Naive B cell (primary cell): ENCODE measurements at regions not wholly inside any gene's neighbourhood (a gene's known extent, or its start where the extent isn't known, plus 50 kb on each side); places are given as distances from the start of the nearest gene placed in this dataset.

ENCODE experiments used
- ATAC-seq, 2 donors: fragments of 150-1000 bp; cut with Tn5 transposase; 2 replicates each; pipeline ENCODE4 v1.10.0; 2021; ENCODE audit warnings: low read depth in 2 of 2, mild to moderate bottlenecking in 2 of 2, moderate library complexity in 2 of 2
- DNase-seq: peaks from one replicate; pipeline ENCODE4 v3.0.0; 2022
- H3K27ac Mint-ChIP-seq, 6 donors: one replicate each; pipeline ENCODE4 v1.8.0; 2020 to 2022; ENCODE audit warnings: mild to moderate bottlenecking in 6 of 6, mixed read lengths in 6 of 6, moderate library complexity in 5 of 6, inconsistent platforms in 2 of 6
- H3K27me3 Mint-ChIP-seq, 3 donors: one replicate each; pipeline ENCODE4 v1.8.0; 2021 to 2022; ENCODE audit warnings: mixed read lengths in 3 of 3, mild to moderate bottlenecking in 1 of 3
- H3K36me3 Mint-ChIP-seq, 2 donors: one replicate each; pipeline ENCODE4 v1.8.0; 2020 to 2022; ENCODE audit warnings: mixed read lengths in 2 of 2, inconsistent platforms in 1 of 2, mild to moderate bottlenecking in 1 of 2
- H3K4me1 Mint-ChIP-seq, 3 donors: one replicate each; pipeline ENCODE4 v1.8.0; 2020 to 2022; ENCODE audit warnings: mixed read lengths in 3 of 3, inconsistent platforms in 1 of 3, mild to moderate bottlenecking in 1 of 3, moderate library complexity in 1 of 3
- H3K4me3 Mint-ChIP-seq, 8 donors: one replicate each; pipeline ENCODE4 v1.8.0; 2020 to 2022; ENCODE audit warnings: mild to moderate bottlenecking in 8 of 8, mixed read lengths in 8 of 8, moderate library complexity in 8 of 8, inconsistent platforms in 2 of 8
- H3K9me3 Mint-ChIP-seq, 7 donors: one replicate each; pipeline ENCODE4 v1.8.0; 2020 to 2022; ENCODE audit warnings: mixed read lengths in 7 of 7, mild to moderate bottlenecking in 5 of 7, inconsistent platforms in 2 of 7, moderate library complexity in 1 of 7

- Mint-ChIP-seq H3K9me3 (peaks cover 0 to 3% (median 0%) of the 10 kb centered on the region in 7 donors), H3K27ac (no peak overlapping the region), H3K27me3 (peaks cover 0 to 9% (median 0%) of the 10 kb centered on the region in 3 donors), H3K36me3 (no peaks in the 10 kb centered on the region), H3K4me1 (peaks cover 6 to 11% (median 7%) of the 10 kb centered on the region in 3 donors), H3K4me3 (no peak overlapping the region)
- DNase-seq (no peak), ATAC-seq (no peak)
These were observed 114.6 kb upstream of the CNTNAP2 start for GRCh38 chr7:146002008-146002407.

DNA sequence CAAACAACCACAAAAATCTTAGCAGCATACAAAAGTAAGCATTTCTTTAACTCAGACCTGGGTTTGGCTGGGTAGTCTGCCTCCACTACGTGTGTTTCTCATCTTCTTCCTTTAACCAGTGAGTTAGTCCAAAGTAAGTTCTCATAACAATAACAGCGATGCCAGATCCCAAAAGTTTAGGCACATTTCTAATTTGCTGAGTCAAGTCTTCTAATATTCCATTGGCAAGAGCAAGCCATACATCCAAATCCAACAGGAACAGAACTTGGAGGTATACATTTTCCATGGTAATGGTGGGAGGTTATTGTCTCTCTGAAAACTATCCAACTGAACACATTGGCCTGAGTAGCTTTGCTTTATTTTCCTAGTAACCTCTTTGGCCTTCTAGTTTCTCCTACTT, 115.7 kb upstream of the CNTNAP2 start:
- no peak for DNase-seq
- Mint-ChIP-seq H3K4me3 (no peak overlapping the region), H3K36me3 (no peaks in the 10 kb centered on the region), H3K27me3 (peaks cover 0 to 9% (median 0%) of the 10 kb centered on the region in 3 donors), H3K4me1 (peaks cover 6 to 11% (median 7%) of the 10 kb centered on the region in 3 donors), H3K27ac (no peak overlapping the region), H3K9me3 (peaks cover 0 to 3% (median 0%) of the 10 kb centered on the region in 7 donors)
- no peak for ATAC-seq

GRCh38 chr7:145989469-145989868, 127.1 kb upstream of the CNTNAP2 start:
- Mint-ChIP-seq H3K9me3 (peaks cover 0 to 9% (median 0%) of the 10 kb centered on the region in 7 donors), H3K36me3 (no peaks in the 10 kb centered on the region), H3K27ac (no peak overlapping the region), H3K4me3 (no peak overlapping the region), H3K4me1 (no peaks in the 10 kb centered on the region), H3K27me3 (no peaks in the 10 kb centered on the region)
- DNase-seq (no peak), ATAC-seq (no peak)

GRCh38 chr7:145986248-145986874, 130.2 kb upstream of the CNTNAP2 start:
- no peaks in the 10 kb centered on the region for H3K36me3 Mint-ChIP-seq
- no peak overlapping the region for H3K27ac Mint-ChIP-seq
- peaks cover 0 to 9% (median 0%) of the 10 kb centered on the region in 7 donors for H3K9me3 Mint-ChIP-seq
- DNase-seq, result no peak
- ATAC-seq, result no peak
- H3K27me3 Mint-ChIP-seq, result no peaks in the 10 kb centered on the region
- no peak overlapping the region for H3K4me3 Mint-ChIP-seq
- no peaks in the 10 kb centered on the region for H3K4me1 Mint-ChIP-seq

GRCh38 chr7:145978769-145979168, 137.8 kb upstream of the CNTNAP2 start:
- H3K27ac Mint-ChIP-seq, result no peak overlapping the region
- H3K27me3 Mint-ChIP-seq, result no peaks in the 10 kb centered on the region
- DNase-seq, result no peak
- H3K4me3 Mint-ChIP-seq, result no peak overlapping the region
- no peak for ATAC-seq
- H3K4me1 Mint-ChIP-seq, result no peaks in the 10 kb centered on the region
- no peaks in the 10 kb centered on the region for H3K36me3 Mint-ChIP-seq
- H3K9me3 Mint-ChIP-seq, result peaks cover 0 to 4% (median 2%) of the 10 kb centered on the region in 7 donors

DNA sequence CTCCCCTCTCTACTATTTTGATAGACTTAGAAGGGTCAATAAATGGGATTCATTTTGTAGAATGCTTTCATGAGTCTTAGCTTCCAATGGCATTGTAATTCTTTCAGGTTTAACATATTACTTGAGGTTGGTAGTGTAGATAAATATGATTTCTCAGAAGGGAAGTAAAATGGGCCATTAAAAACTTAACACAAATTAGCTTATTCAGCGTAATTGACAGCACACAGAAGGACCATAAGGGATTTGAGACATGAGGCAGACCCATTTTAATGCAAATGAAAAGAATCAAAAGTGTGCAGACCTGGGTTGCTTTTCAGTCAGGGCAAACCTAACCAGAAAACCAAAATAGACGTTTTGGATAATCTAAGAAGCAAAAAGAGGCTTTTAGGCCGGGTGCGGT, 156.6 kb upstream of the CNTNAP2 start:
- Mint-ChIP-seq H3K9me3 (peaks cover 0 to 7% (median 2%) of the 10 kb centered on the region in 7 donors), H3K27ac (no peak overlapping the region), H3K4me1 (no peaks in the 10 kb centered on the region), H3K4me3 (no peak overlapping the region), H3K27me3 (no peaks in the 10 kb centered on the region), H3K36me3 (no peaks in the 10 kb centered on the region)
- ATAC-seq (no peak), DNase-seq (no peak)

GRCh38 chr7:145957160-145957890, 159.3 kb upstream of the CNTNAP2 start:
- no peak overlapping the region for H3K27ac Mint-ChIP-seq
- DNase-seq, result no peak
- H3K9me3 Mint-ChIP-seq, result peaks cover 0 to 5% (median 0%) of the 10 kb centered on the region in 7 donors
- no peaks in the 10 kb centered on the region for H3K27me3 Mint-ChIP-seq
- ATAC-seq, result no peak
- H3K4me1 Mint-ChIP-seq, result no peaks in the 10 kb centered on the region
- no peaks in the 10 kb centered on the region for H3K36me3 Mint-ChIP-seq
- H3K4me3 Mint-ChIP-seq, result no peak overlapping the region

GRCh38 chr7:145951566-145951965, 165.0 kb upstream of the CNTNAP2 start:
- no peak overlapping the region for H3K27ac Mint-ChIP-seq
- H3K4me1 Mint-ChIP-seq, result no peaks in the 10 kb centered on the region
- no peaks in the 10 kb centered on the region for H3K36me3 Mint-ChIP-seq
- ATAC-seq (no peak), DNase-seq (no peak)
- no peak overlapping the region for H3K4me3 Mint-ChIP-seq
- peaks cover 0 to 12% (median 4%) of the 10 kb centered on the region in 7 donors for H3K9me3 Mint-ChIP-seq
- no peaks in the 10 kb centered on the region for H3K27me3 Mint-ChIP-seq

DNA sequence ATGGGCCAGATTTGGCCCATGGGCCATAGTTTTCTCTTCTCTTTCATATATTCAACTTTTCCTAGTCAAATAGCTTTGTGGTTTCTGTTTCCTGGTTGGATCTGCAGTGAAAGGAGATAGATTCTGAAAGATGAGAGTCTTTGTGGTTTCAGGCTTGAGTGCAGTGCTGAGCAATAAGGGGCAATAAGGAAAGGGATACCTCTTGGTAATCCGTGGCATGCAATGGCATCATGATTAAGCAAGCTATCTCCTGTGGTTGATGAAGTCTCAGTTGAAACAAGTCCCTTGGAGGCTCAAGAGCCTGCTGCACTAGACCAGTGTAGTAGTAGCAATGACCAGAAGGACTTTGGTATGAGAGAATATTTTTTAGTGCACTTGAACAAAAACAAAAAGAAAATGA, 187.7 kb upstream of the CNTNAP2 start:
- no peaks in the 10 kb centered on the region for H3K36me3 Mint-ChIP-seq
- H3K9me3 Mint-ChIP-seq, result peaks cover 0 to 9% (median 2%) of the 10 kb centered on the region in 7 donors
- DNase-seq, result no peak
- H3K4me1 Mint-ChIP-seq, result no peaks in the 10 kb centered on the region
- no peak for ATAC-seq
- H3K27ac Mint-ChIP-seq, result no peak overlapping the region
- no peaks in the 10 kb centered on the region for H3K27me3 Mint-ChIP-seq
- H3K4me3 Mint-ChIP-seq, result no peak overlapping the region

- Mint-ChIP-seq H3K9me3 (peaks cover 12 to 46% (median 22%) of the 10 kb centered on the region in 7 donors), H3K27me3 (no peaks in the 10 kb centered on the region), H3K4me3 (no peak overlapping the region), H3K27ac (no peak overlapping the region), H3K4me1 (peaks cover 0 to 5% (median 0%) of the 10 kb centered on the region in 3 donors), H3K36me3 (no peaks in the 10 kb centered on the region)
- DNase-seq, result no peak
- no peak for ATAC-seq
These were observed 196.9 kb upstream of the CNTNAP2 start for GRCh38 chr7:145919712-145920111.

DNA sequence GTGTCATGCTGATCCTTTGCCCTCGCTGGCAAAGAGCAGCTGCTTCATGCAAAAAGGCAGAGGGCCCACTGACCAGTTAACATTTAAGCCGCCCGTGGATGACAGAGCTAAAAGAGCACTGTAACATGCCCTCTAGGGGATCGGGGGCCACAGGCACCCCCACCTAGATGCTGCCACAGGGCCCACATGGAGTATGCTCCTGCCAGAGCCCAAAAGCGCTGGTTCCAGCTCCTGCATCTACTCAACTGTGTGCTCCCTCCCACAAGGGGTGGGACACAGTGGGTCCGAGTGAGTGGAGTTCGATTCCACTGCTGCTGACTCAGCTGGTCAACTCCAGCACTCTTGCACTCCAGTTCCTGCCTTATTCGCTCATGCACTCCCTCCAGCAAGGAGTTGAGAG, 199.8 kb upstream of the CNTNAP2 start:
- Mint-ChIP-seq H3K4me1 (peaks cover 0 to 5% (median 0%) of the 10 kb centered on the region in 3 donors), H3K4me3 (no peak overlapping the region)
- DNase-seq, result no peak

GRCh38 chr7:145915679-145916078, 200.9 kb upstream of the CNTNAP2 start:
- Mint-ChIP-seq H3K4me3 (no peak overlapping the region), H3K36me3 (no peaks in the 10 kb centered on the region), H3K9me3 (peaks cover 9 to 31% (median 23%) of the 10 kb centered on the region in 7 donors), H3K27me3 (no peaks in the 10 kb centered on the region), H3K4me1 (peaks cover 0 to 5% (median 0%) of the 10 kb centered on the region in 3 donors), H3K27ac (peak overlapping the region in 1 of 6 donors; percentile 18)
- DNase-seq (no peak), ATAC-seq (no peak)

More for the DNA sequence above, 199.8 kb upstream of the CNTNAP2 start:
- Mint-ChIP-seq H3K27me3 (no peaks in the 10 kb centered on the region), H3K36me3 (no peaks in the 10 kb centered on the region), H3K9me3 (peaks cover 12 to 40% (median 24%) of the 10 kb centered on the region in 7 donors), H3K27ac (no peak overlapping the region)
- ATAC-seq, result no peak

DNA sequence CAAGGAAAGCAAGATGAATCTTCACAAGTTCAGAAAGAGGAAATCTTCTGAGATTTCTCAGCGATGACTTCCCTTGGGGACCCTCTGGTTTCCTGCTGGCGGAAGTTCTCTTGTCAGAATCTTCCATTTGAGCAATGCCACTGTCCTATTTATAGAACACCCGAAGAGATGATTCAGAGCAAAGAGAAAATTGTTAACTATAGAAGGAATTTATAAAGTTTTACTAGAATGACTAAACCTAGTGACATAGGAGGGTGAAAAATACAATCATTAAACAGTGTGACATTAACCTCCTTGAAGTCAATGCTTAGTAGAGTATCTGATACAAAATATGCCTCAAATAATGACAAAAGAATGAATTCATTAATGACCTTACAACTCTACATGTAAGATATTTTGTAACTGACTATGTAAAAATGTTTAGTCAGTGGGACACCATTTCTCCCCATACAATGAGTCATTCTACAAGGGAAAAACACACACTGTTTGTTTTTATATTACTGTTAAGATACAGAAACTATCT, 206.5 kb upstream of the CNTNAP2 start:
- H3K27me3 Mint-ChIP-seq, result no peaks in the 10 kb centered on the region
- DNase-seq (peak; percentile 40), ATAC-seq (peak; percentile 75 to 82)
- H3K4me1 Mint-ChIP-seq, result peaks cover 10 to 15% (median 11%) of the 10 kb centered on the region in 3 donors
- peak overlapping the region in 7 of 8 donors; percentile 14 to 72 (median 46) for H3K4me3 Mint-ChIP-seq
- peaks cover 0 to 4% (median 0%) of the 10 kb centered on the region in 7 donors for H3K9me3 Mint-ChIP-seq
- H3K27ac Mint-ChIP-seq, result peak overlapping the region in 2 of 6 donors; percentile 53 to 54
- H3K36me3 Mint-ChIP-seq, result no peaks in the 10 kb centered on the region

DNA sequence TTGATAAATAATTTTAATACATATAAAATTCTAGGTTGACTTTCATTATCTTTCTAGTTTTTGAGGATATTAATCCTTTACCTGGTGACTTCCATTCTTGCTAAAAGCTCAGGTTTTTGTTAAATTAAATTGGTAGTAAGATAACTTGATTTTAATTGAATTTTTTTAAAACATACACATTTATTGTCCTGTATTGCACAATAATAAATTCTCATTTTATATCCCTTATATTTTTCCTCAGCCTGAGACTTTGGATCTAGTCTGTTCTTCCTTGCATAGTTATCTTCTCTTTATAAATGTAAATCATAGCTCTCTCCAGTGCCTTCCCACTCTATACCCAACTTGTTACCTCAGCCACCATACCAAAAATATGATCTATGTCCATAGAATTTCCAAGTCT, 212.9 kb upstream of the CNTNAP2 start:
- Mint-ChIP-seq H3K9me3 (peaks cover 0 to 13% (median 5%) of the 10 kb centered on the region in 7 donors), H3K4me1 (peaks cover 1 to 5% (median 2%) of the 10 kb centered on the region in 3 donors), H3K27ac (no peak overlapping the region), H3K4me3 (no peak overlapping the region), H3K36me3 (no peaks in the 10 kb centered on the region), H3K27me3 (no peaks in the 10 kb centered on the region)
- ATAC-seq (no peak), DNase-seq (no peak)
